GM18951 (cell line): ENCODE measurements at regions not wholly inside any gene's neighbourhood (a gene's known extent, or its start where the extent isn't known, plus 50 kb on each side); places are given as distances from the start of the nearest gene placed in this dataset.

Experiments
- POLR2A ChIP-seq: IDR thresholded peaks from 4 replicates; pipeline ENCODE4 v1.6.1; 2011; ENCODE audit warnings: mild to moderate bottlenecking; ENCODE audit not compliant: insufficient read length, insufficient read depth; ENCODE audit errors: extremely low read depth
- in situ Hi-C: fragments of 300-500 bp; cut with MboI; formaldehyde crosslinking; loops from one replicate; pipeline ENCODE4 v1.12.0; 2022; ENCODE audit warnings: low sequenced_read_pairs, mixed read lengths, inconsistent platforms; ENCODE audit not compliant: unreplicated experiment

DNA sequence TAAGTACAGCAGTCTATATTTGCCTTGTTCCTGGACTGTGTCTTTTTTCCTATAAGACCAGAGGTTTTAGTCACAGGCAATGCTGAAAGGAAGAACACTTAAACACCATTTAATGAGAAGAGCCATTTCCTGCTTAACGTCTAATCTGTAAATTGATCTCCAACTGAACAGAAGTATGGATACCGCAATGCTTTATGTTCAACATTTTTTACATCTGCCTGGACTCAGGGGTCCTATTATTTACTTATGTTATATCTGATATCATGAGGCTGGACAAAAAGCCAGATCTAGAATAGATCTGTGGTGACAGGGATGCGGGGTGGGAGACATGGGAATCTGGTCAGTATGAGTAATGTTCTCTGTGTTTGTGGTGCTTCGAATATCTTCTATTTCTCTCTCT is 334.6 kb upstream of the MPDZ start:
- in situ Hi-C loops: no loop called here
- no peak for TF ChIP-seq POLR2A

DNA sequence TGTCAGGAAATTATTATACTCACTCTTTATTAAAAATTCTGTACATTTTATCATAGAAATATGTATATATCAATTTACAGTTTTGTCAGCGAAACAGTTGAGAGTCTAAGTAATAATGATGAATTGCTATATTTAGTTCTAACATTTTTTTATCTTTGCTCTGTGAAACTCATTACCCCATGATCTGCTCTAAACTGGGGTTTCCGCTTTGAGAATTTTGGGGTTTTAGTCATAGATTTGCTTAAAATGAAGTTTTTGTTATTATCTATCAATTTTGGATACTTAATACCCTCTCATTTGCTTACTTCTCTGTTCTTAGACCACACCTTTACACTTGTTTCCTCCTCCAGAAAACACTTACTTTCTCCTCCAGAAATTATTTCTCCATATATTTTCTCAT is 333.8 kb upstream of the MPDZ start:
- TF ChIP-seq POLR2A: no peak
- in situ Hi-C loops: no loop called here

DNA sequence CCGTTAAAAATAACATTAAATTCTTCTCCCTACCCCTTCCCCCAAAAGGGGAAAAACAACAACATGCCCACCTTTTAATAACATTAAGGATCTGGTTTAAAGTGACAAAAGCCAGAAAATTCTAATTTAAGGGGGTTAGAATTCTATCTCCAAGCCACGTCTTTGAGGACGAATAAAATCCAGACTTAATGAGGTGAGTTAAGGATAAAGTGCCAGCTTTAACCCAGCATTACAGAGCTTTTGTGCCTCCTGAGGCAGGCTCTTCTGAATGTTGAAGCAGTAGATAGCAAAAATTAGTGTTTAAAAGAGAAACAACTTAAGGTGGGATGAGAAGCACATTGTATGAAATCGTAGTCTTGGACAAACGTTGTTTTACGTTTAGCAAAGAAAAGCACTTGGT is 329.0 kb upstream of the MPDZ start:
- in situ Hi-C loops: no loop called here
- no peak for TF ChIP-seq POLR2A

DNA sequence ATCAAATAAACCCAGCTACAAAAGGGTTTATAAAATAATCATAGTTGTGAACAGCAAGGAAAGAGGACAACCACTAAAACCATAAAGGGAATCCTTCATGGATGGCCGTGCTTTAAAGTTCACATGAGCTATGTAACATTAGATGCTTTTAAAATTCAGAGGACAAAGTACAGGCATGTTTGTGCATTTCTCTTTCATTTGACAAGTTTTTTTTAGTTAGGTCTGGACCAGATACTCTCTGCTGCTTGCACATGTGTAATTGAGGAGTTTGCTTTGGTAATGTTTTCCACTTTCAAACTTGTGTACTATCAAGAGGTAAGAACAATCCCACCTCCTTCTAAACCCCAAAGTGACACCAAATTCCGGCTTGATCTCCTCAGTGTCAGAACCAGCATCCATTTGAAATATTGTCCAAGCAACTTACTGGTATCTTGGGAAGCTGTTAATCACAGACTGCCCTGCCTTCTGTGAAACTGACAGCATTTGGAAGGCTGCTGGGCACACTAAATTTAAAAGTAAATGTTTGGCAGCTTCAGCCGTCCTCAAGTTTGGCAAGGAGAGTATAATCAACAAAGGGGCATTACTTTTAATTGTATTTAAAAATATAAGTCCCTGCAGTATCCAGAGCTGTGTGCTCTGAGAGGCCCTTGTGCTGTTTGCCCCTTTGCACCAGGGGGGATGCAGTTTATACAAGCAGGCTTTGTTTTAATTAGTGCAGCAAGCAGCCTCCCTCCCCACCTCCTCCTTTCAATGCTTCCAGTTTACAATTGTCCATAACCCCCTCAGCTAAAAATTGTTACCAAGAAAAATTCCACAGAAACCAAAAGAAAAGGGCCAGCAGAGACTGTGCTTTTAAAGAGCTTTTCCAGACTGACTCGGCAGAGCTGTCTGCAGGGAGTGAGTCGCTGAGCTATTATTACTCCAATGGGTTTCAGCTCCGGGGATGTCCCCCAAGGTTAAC is 328.3 kb upstream of the MPDZ start:
- in situ Hi-C loops: no loop called here
- no peak for TF ChIP-seq POLR2A

DNA sequence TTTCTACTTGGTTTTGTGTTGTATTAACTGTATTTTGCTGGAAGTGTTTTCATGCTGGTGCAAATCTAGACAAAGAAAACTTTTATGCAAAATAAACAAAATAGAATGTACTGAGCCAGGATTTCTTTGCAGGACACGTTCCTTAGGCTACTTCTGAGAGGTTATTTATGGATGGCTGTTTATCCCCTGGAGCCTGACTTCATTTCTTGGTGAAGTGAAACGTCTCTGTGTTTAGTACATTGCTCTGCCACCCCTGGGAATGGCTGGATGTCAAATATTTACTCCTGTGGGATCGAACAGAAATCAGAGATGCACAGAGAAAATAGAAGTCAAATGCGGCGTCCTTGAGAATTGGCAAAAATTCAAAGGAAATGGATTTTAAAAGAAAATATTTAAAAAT is 327.1 kb upstream of the MPDZ start:
- no peak for TF ChIP-seq POLR2A
- in situ Hi-C loops: no loop called here

DNA sequence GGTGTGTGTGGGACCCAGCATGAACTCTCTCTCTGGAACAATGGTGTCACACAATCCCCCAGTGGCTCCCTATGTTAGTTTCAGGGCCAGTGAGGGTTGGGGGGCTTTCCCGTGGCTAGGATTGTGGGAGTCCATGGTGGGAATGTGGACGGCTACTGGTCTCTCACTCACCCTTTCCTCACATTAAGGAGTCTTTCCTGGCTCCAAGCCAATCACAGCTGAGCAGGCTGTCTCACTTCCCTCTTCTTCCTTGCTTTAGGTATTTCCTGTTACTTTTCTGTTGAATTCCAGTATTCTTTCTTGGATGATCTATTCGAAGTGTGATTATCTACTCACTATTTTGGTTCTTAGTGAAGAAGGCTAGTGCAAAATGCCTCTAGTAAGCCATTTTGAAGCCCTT is 324.4 kb upstream of the MPDZ start:
- TF ChIP-seq POLR2A: no peak
- in situ Hi-C loops: no loop called here

DNA sequence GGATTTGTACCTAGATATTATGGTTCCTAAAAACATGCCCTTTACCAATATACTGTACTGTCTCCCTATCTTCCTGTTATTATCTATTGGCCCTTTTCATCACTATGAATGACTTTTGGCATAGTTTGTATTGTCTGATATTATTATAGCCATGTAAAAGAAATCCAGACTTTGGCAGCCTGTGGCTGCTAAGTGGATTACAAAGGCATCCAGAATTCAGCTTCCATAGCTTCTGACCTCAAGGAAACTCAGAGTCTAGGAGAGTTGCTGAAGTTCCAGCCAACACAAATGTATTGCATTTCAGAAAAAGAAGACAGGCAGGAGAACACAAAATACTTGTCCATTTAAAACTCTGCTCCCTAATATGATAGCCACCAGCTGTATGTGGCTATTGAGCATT is 319.2 kb upstream of the MPDZ start:
- TF ChIP-seq POLR2A: no peak
- in situ Hi-C loops: no loop called here

DNA sequence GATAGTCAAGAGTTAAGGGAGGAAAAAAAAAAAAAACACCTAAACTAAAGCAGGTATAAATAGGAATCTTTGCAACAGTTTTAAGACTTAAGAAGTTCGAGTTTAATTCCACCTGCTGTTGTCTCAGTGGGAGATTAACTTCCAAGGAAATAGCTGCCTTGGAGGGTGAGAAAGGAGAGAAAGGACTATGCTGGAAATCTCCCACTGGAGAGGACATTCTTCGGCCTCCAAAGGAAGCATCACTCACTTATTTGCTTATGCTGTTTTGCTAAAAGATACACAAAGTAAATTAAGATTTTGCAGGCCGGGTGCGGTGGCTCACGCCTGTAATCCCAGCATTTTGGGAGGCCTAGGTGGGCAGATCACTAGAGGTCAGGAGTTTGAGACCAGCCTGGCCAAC is 317.9 kb upstream of the MPDZ start:
- TF ChIP-seq POLR2A: no peak
- in situ Hi-C loops: no loop called here

DNA sequence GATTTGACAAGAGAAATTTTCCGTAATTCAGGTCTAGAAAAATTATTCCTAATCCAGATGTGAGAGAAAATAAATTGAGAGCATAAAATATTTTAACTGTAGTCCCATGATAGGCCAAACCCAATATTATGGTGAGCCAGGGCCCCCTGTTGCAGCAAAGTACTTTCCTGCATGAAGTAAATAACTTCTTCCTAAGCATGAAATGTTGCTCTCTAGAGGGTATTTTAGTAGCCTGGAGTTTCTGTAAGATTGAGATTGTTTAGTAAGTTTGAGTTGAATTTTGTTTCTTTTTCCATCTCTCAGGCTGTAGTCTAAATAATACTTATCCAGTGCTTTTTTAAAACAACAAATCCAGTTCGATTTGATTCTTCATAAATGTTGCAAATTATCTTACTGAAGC is 317.5 kb upstream of the MPDZ start:
- in situ Hi-C loops: no loop called here
- TF ChIP-seq POLR2A: no peak

DNA sequence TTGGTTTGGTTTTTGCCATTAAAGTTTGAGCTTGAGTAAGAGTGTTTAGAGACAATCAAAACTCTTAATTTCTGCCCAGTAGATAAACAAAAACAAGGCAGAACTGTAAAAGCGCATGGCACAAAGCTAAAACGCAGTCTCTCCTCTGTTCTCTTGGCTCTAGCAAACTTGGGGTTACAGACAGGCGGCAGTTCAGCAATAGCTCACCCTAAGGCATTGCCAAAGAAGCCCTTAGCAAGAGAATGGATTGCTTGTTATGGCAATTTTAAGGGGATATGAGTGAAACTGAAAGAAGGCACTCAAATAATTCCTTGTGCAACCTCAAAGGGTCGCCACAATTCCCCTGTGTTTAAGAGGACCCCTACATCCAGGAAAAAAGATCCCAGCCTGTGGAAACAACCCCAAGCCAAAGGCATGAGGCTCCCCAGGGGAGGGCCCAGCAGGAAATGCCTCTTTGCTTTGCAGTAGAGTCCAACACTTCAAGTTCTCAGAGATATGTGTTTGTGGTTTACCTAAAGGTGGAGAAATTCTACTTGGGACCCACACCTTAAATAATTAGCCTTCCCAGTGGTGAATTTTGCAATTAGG is 317.0 kb upstream of the MPDZ start:
- in situ Hi-C loops: no loop called here

DNA sequence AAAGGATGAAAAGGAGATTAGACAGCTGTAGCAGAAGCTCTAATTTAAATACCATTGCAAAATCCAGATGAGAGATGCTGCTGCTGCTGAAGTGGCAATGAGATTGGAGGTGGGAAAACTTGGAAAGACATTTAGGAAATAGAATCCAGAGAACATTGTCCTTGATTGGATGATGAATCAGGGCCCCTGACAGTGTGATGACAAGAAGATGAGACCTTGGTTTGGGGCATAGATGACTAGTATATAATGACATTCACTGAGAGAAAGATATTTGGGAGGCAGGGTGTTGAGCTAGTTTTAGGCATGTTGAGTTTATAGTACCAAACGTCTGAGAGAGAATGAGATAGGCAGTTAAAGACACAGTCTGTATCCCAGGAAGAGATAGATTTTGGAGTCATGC is 311.5 kb upstream of the MPDZ start:
- no peak for TF ChIP-seq POLR2A
- in situ Hi-C loops: no loop called here

More for the DNA sequence above, 317.0 kb upstream of the MPDZ start:
- no peak for TF ChIP-seq POLR2A

DNA sequence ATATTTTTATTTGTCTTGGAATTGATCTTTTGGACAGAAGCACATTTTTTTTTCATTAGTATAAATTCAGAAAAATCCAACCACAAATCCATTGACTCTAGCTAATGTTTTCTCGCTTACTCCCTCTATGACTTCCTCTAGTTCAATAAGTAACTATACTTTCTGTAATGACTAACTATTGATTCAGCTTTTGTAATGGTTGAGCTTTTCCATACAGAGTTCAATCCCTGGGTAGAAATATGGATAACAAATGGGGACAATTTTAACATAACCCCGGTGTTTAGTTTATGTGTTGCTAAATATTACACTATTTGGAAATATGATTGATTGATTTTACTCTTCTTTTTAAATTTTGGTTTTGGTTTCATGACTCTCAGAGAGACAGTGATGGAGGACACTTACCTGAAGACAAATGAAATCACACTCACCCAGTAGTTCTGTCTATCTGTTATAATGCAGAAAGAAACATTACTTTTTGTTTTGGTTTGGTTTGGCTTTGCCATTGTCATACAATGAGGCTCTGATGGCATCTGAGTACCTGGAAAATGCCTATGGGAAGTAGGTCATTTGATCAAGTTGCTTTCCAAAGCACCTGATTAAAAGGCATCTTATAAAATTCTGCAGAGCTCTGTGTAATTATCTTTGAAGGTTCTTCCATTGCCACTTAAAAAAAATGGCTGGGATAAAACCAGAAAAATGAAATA is 309.7 kb upstream of the MPDZ start:
- no peak for TF ChIP-seq POLR2A
- in situ Hi-C loops: no loop called here

DNA sequence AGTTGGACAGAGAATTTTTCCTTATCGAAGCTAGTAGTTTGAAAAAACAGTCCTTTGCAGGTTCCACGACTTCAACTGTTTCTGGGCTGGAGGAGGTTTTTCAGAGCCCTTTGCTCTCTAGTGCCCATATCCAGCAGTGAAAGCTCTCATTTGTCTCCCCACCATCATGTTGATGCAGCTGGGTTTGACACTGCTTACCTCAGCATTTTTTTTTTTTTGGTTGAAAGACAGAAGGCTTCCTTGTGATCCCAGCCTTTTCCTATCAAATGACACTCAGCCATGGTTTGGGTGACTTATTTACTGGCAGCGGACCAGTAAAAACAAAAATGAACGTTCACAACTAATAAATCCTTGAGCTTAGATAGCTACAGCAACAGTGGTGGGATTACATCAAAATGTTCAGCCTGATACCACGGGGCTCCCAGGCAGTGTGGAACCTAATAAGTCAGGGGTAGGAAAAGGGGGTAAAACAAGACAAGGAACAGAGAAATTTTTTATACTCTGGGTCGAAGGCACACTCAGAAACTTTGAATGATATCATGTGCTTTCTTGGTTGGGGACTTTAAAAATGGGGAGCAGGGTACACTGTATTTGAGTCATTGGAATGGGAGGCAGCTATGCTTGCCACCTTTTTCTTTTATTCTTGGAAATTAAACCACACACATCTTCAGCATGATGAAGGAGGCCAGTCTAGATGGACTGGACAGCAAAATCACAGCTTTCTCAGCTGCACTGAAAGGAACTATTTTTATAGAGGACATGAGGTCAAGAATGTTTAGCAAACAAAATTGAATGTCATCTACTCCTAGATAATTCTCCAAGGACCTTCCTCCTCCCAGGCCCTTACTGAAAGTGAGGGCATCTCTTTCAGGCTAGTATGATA is 308.9 kb upstream of the MPDZ start:
- TF ChIP-seq POLR2A: no peak
- in situ Hi-C loops: no loop called here
